ENCODE measurements at regions not wholly inside any gene's neighbourhood (a gene's known extent, or its start where the extent isn't known, plus 50 kb on each side); places are given as distances from the start of the nearest gene placed in this dataset.
"Not testable (repeated sequence)": the region's sequence is repeated elsewhere in the genome, so short reads cannot be mapped to it uniquely, and the experiment has no call there.

DNA sequence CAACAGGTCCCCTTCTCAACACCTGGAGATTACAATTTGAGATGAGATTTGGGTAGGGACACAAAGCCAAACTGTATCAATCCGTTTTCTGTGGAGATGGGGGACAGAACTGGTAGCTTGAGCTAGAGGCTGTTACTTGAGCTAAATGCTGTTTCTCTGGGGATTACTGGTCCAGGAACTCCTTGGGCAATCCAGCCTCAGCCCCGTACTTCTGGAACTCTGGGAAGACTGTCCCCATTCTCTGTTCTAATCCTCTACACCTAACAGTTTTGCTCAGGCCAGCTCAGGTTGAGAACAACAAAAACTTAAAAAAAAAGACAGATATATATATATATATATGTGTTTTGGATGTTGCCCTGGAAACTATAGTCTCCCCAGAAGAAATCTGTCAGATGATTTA, 255.0 kb downstream of the GOLGA6L6 start:
- DNase-seq; H3K79me2 ChIP-seq (ENCODE audit: low read depth); H3K4me1 ChIP-seq (replicated peaks; ENCODE audit: insufficient read depth); CTCF ChIA-PET; H3K27ac ChIP-seq; intact Hi-C loops (cut with micrococcal nuclease; ENCODE audit: unreplicated experiment); H3K9me3 ChIP-seq (ENCODE audit: insufficient read depth, low read depth); H3K4me3 ChIP-seq; BruUV-seq (replicated peaks); H3K36me3 ChIP-seq (ENCODE audit: low read depth); H4K20me1 ChIP-seq (ENCODE audit: insufficient read depth); H3K9me2 ChIP-seq (ENCODE audit: insufficient read depth); H2AFZ ChIP-seq; H3K4me2 ChIP-seq; H3F3A ChIP-seq (ENCODE audit: insufficient read depth, low read depth); POLR2A ChIA-PET (ENCODE audit: unreplicated experiment): not testable (repeated sequence)
- H3K27me3 ChIP-seq (ENCODE audit: insufficient read depth, low read depth), result peaks cover 52% of the 10 kb centered on the region

DNA sequence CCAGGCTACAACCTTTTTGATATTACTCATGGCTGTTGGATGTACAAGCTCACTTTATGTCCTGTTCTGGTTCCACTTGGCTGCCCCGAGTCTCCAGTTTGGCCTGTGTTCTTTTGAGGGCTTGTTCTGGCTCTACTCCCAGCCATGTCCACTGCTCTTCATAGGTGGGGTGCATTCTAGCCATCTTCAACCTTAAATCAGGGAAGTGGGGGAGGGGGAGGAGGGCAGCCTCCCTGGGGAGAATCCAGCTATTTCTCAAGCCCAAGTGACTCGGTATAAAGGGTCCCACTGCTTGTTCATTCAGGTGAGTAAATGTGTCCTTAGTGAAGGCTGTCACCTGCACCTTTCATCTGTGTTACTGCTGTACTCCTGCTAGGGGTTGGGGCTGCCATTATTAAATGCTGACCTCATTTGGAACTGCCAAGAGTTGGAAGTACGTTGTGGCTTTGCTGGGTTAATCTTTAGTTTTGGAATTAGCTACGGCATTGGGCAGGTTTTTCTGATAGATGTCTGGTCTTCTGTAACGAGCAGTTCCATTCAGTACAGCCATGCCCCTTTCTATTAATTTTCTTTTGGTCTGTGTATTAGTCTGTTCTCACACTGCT, 255.8 kb downstream of the GOLGA6L6 start:
- H3K4me1 ChIP-seq (replicated peaks; ENCODE audit: insufficient read depth); H2AFZ ChIP-seq; H3K4me3 ChIP-seq; H3K9me2 ChIP-seq (ENCODE audit: insufficient read depth); H3K9me3 ChIP-seq (ENCODE audit: insufficient read depth, low read depth); H3K36me3 ChIP-seq (ENCODE audit: low read depth); H3K79me2 ChIP-seq (ENCODE audit: low read depth); BruUV-seq (replicated peaks); H4K20me1 ChIP-seq (ENCODE audit: insufficient read depth); CTCF ChIA-PET; intact Hi-C loops (cut with micrococcal nuclease; ENCODE audit: unreplicated experiment); H3F3A ChIP-seq (ENCODE audit: insufficient read depth, low read depth); H3K4me2 ChIP-seq; DNase-seq; H3K27ac ChIP-seq; POLR2A ChIA-PET (ENCODE audit: unreplicated experiment): not testable (repeated sequence)
- peaks cover 52% of the 10 kb centered on the region for H3K27me3 ChIP-seq (ENCODE audit: insufficient read depth, low read depth)

DNA sequence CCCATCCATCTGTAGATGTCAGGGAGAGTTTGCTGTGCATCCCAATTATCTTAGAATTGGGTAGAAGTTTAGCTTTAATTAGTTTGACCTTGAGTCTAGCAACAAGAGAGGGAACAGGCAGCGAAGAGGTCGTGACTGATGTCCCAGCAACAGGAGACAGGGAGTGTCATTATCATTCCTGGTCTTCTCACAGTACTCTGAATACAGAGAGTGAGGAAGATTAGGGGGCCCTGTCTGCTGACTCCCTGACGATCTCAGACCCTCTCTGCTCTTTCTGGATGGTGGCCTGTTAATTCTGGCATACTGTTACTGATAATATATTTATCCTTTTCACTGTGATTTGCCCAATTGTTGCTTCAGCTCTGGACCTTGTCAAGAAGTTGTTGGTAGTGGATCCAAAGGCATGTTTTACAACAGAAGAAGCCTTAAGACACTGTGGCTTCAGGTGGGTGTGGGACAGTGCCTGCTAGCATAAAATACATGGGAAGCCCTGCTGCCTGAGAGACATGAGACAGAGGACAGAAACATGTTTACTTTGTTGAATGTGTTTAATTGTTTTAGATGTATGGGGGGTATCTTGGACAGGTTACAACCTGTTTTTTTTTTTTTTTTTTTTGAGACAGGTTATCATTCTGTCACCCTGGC, 256.6 kb downstream of the GOLGA6L6 start:
- H3K4me1 ChIP-seq (replicated peaks; ENCODE audit: insufficient read depth); H3K4me2 ChIP-seq; H3K79me2 ChIP-seq (ENCODE audit: low read depth); DNase-seq; H3K36me3 ChIP-seq (ENCODE audit: low read depth); H3F3A ChIP-seq (ENCODE audit: insufficient read depth, low read depth); BruUV-seq (replicated peaks); H4K20me1 ChIP-seq (ENCODE audit: insufficient read depth); intact Hi-C loops (cut with micrococcal nuclease; ENCODE audit: unreplicated experiment); H2AFZ ChIP-seq; H3K9me2 ChIP-seq (ENCODE audit: insufficient read depth); H3K9me3 ChIP-seq (ENCODE audit: insufficient read depth, low read depth); CTCF ChIA-PET; H3K4me3 ChIP-seq; H3K27ac ChIP-seq; POLR2A ChIA-PET (ENCODE audit: unreplicated experiment): not testable (repeated sequence)
- H3K27me3 ChIP-seq (ENCODE audit: insufficient read depth, low read depth), result peaks cover 52% of the 10 kb centered on the region

GRCh38 chr15:20283651-20284050, 257.9 kb downstream of the GOLGA6L6 start:
- H3K9me2 ChIP-seq (ENCODE audit: insufficient read depth); intact Hi-C loops (cut with micrococcal nuclease; ENCODE audit: unreplicated experiment); CTCF ChIA-PET; POLR2A ChIA-PET (ENCODE audit: unreplicated experiment); H2AFZ ChIP-seq; H3F3A ChIP-seq (ENCODE audit: insufficient read depth, low read depth); BruUV-seq (replicated peaks); H3K4me3 ChIP-seq; H3K4me2 ChIP-seq; H3K79me2 ChIP-seq (ENCODE audit: low read depth); DNase-seq; H3K27ac ChIP-seq; H3K36me3 ChIP-seq (ENCODE audit: low read depth); H3K9me3 ChIP-seq (ENCODE audit: insufficient read depth, low read depth); H3K4me1 ChIP-seq (replicated peaks; ENCODE audit: insufficient read depth); H4K20me1 ChIP-seq (ENCODE audit: insufficient read depth): not testable (repeated sequence)
- H3K27me3 ChIP-seq (ENCODE audit: insufficient read depth, low read depth), result peaks cover 47% of the 10 kb centered on the region

- H3K79me2 ChIP-seq (ENCODE audit: low read depth); H3K4me1 ChIP-seq (replicated peaks; ENCODE audit: insufficient read depth); H4K20me1 ChIP-seq (ENCODE audit: insufficient read depth); CTCF ChIA-PET; H2AFZ ChIP-seq; H3K36me3 ChIP-seq (ENCODE audit: low read depth); H3F3A ChIP-seq (ENCODE audit: insufficient read depth, low read depth); intact Hi-C loops (cut with micrococcal nuclease; ENCODE audit: unreplicated experiment); H3K9me2 ChIP-seq (ENCODE audit: insufficient read depth); H3K9me3 ChIP-seq (ENCODE audit: insufficient read depth, low read depth); H3K4me2 ChIP-seq; BruUV-seq (replicated peaks); POLR2A ChIA-PET (ENCODE audit: unreplicated experiment); H3K4me3 ChIP-seq; H3K27ac ChIP-seq: not testable (repeated sequence)
- peaks cover 47% of the 10 kb centered on the region for H3K27me3 ChIP-seq (ENCODE audit: insufficient read depth, low read depth)
- peak in 1 of 2 experiments; percentile 26 for DNase-seq
Observed at GRCh38 chr15:20282491-20282943, 259.1 kb downstream of the GOLGA6L6 start.

GRCh38 chr15:20281567-20282275, 259.9 kb downstream of the GOLGA6L6 start:
- CTCF ChIA-PET; H3K4me3 ChIP-seq; H4K20me1 ChIP-seq (ENCODE audit: insufficient read depth); H3K4me1 ChIP-seq (replicated peaks; ENCODE audit: insufficient read depth); H3K79me2 ChIP-seq (ENCODE audit: low read depth); H3K9me3 ChIP-seq (ENCODE audit: insufficient read depth, low read depth); BruUV-seq (replicated peaks); POLR2A ChIA-PET (ENCODE audit: unreplicated experiment); DNase-seq; H3K27ac ChIP-seq; H2AFZ ChIP-seq; H3K4me2 ChIP-seq; intact Hi-C loops (cut with micrococcal nuclease; ENCODE audit: unreplicated experiment); H3F3A ChIP-seq (ENCODE audit: insufficient read depth, low read depth); H3K9me2 ChIP-seq (ENCODE audit: insufficient read depth); H3K36me3 ChIP-seq (ENCODE audit: low read depth): not testable (repeated sequence)
- H3K27me3 ChIP-seq (ENCODE audit: insufficient read depth, low read depth), result peaks cover 51% of the 10 kb centered on the region
